HL-60 (cell line): ENCODE measurements at regions not wholly inside any gene's neighbourhood (a gene's known extent, or its start where the extent isn't known, plus 50 kb on each side); places are given as distances from the start of the nearest gene placed in this dataset.

Experiments
- DNase-seq, 2 experiments: peaks; one replicate each; pipeline ENCODE4 v3.0.0-alpha.2; 2010 to 2020; ENCODE audit warnings: low read depth in 1 of 2, low spot score in 1 of 2
- H3K27ac ChIP-seq: fragments of 250-450 bp; sonication (Bioruptor Pico); replicated peaks from 2 replicates; pipeline ENCODE4 v1.5.1; 2020; ENCODE audit warnings: mild to moderate bottlenecking, moderate library complexity
- H3K27me3 ChIP-seq: fragments of 250-450 bp; sonication (Bioruptor Pico); 2 replicates; pipeline ENCODE4 v1.5.1; 2021; ENCODE audit warnings: mild to moderate bottlenecking, moderate library complexity; ENCODE audit not compliant: insufficient read depth, poor library complexity, severe bottlenecking
- H3K4me3 ChIP-seq: replicated peaks from 2 replicates; pipeline ENCODE4 v1.5.1; 2011; ENCODE audit warnings: mild to moderate bottlenecking, control low read depth, low read length; ENCODE audit not compliant: insufficient read depth
- GABPA ChIP-seq: IDR thresholded peaks from 2 replicates; pipeline ENCODE4 v1.6.1; 2012; ENCODE audit warnings: low read depth
- POLR2AphosphoS5 ChIP-seq: IDR thresholded peaks from 2 replicates; pipeline ENCODE4 v1.6.1; 2012; ENCODE audit warnings: low read depth
- SPI1 ChIP-seq: IDR thresholded peaks from 2 replicates; pipeline ENCODE4 v1.6.1; 2012; ENCODE audit warnings: low read depth, mild to moderate bottlenecking, borderline replicate concordance
- TF ChIP-seq, protein P1 (sequence below): IDR thresholded peaks from 2 replicates; pipeline ENCODE4 v1.6.1; 2012; ENCODE audit warnings: low read depth; ENCODE audit not compliant: insufficient replicate concordance
- TF ChIP-seq, protein P2 (sequence below): IDR thresholded peaks from one replicate; pipeline ENCODE4 v1.5.1; 2011; ENCODE audit warnings: low read length, control low read depth, inconsistent platforms; ENCODE audit not compliant: insufficient read depth

DNA sequence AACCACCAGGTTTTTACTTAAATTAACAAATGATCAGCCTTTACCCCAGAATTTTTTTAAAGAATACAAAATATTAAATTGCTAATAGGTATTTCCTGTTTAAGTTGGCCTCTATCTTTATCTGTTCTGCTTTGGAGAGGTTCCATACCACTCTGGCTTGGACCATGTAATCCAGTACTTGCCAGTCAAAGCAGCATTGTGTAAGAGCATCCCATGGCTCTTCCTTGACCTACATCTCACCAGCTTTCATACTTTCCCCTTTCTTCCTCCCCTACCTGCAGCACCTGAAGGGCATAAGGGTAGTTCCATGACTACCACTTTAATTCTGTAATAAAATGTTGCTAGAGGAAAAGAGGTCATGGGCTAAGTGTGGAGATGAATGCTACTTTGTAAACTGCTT, 140.8 kb upstream of the MTAP start:
- no peaks in the 10 kb centered on the region for H3K27me3 ChIP-seq
- DNase-seq = no peak
- no peak overlapping the region for H3K27ac ChIP-seq
- TF ChIP-seq POLR2AphosphoS5 (no peak), GABPA (no peak)
- no peak overlapping the region for H3K4me3 ChIP-seq

- Histone ChIP-seq H3K27ac (no peak overlapping the region), H3K4me3 (no peak overlapping the region), H3K27me3 (no peaks in the 10 kb centered on the region)
- no peak for DNase-seq
- no peak; the same call in 1 of the 2 replicates for TF ChIP-seq SPI1
- TF ChIP-seq, protein P1, sequence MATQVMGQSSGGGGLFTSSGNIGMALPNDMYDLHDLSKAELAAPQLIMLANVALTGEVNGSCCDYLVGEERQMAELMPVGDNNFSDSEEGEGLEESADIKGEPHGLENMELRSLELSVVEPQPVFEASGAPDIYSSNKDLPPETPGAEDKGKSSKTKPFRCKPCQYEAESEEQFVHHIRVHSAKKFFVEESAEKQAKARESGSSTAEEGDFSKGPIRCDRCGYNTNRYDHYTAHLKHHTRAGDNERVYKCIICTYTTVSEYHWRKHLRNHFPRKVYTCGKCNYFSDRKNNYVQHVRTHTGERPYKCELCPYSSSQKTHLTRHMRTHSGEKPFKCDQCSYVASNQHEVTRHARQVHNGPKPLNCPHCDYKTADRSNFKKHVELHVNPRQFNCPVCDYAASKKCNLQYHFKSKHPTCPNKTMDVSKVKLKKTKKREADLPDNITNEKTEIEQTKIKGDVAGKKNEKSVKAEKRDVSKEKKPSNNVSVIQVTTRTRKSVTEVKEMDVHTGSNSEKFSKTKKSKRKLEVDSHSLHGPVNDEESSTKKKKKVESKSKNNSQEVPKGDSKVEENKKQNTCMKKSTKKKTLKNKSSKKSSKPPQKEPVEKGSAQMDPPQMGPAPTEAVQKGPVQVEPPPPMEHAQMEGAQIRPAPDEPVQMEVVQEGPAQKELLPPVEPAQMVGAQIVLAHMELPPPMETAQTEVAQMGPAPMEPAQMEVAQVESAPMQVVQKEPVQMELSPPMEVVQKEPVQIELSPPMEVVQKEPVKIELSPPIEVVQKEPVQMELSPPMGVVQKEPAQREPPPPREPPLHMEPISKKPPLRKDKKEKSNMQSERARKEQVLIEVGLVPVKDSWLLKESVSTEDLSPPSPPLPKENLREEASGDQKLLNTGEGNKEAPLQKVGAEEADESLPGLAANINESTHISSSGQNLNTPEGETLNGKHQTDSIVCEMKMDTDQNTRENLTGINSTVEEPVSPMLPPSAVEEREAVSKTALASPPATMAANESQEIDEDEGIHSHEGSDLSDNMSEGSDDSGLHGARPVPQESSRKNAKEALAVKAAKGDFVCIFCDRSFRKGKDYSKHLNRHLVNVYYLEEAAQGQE = no peak
- no peak for TF ChIP-seq POLR2AphosphoS5
- TF ChIP-seq GABPA = no peak
- TF ChIP-seq, protein P2, sequence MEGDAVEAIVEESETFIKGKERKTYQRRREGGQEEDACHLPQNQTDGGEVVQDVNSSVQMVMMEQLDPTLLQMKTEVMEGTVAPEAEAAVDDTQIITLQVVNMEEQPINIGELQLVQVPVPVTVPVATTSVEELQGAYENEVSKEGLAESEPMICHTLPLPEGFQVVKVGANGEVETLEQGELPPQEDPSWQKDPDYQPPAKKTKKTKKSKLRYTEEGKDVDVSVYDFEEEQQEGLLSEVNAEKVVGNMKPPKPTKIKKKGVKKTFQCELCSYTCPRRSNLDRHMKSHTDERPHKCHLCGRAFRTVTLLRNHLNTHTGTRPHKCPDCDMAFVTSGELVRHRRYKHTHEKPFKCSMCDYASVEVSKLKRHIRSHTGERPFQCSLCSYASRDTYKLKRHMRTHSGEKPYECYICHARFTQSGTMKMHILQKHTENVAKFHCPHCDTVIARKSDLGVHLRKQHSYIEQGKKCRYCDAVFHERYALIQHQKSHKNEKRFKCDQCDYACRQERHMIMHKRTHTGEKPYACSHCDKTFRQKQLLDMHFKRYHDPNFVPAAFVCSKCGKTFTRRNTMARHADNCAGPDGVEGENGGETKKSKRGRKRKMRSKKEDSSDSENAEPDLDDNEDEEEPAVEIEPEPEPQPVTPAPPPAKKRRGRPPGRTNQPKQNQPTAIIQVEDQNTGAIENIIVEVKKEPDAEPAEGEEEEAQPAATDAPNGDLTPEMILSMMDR = no peak
Measured at GRCh38 chr9:21668516-21668915, 133.9 kb upstream of the MTAP start.

GRCh38 chr9:21669701-21670100, 132.7 kb upstream of the MTAP start:
- Histone ChIP-seq H3K4me3 (no peak overlapping the region), H3K27me3 (no peaks in the 10 kb centered on the region), H3K27ac (no peak overlapping the region)
- no peak for TF ChIP-seq SPI1
- TF ChIP-seq, protein P2 = no peak
- TF ChIP-seq, protein P1 = no peak
- no peak for TF ChIP-seq POLR2AphosphoS5
- TF ChIP-seq GABPA = no peak
- no peak for DNase-seq

- no peak for DNase-seq
- H3K27me3 ChIP-seq = no peaks in the 10 kb centered on the region
- TF ChIP-seq, protein P2 = no peak
- TF ChIP-seq, protein P1 = no peak
- TF ChIP-seq POLR2AphosphoS5 (no peak), GABPA (no peak), SPI1 (no peak)
- H3K4me3 ChIP-seq = no peak overlapping the region
- H3K27ac ChIP-seq = no peak overlapping the region
Measured at GRCh38 chr9:21670374-21670773, 132.1 kb upstream of the MTAP start.
